DND-41 (cell line): ENCODE measurements at regions not wholly inside any gene's neighbourhood (a gene's known extent, or its start where the extent isn't known, plus 50 kb on each side); places are given as distances from the start of the nearest gene placed in this dataset.

ENCODE experiments used
- CTCF ChIP-seq: IDR thresholded peaks from 2 replicates; pipeline ENCODE4 v1.5.1; 2012; ENCODE audit warnings: borderline replicate concordance, low read length, moderate library complexity, mild to moderate bottlenecking; ENCODE audit not compliant: poor library complexity, severe bottlenecking; ENCODE audit errors: extremely low read depth
- EZH2 ChIP-seq: IDR thresholded peaks from 3 replicates; pipeline ENCODE4 v1.6.1; 2012; ENCODE audit warnings: borderline replicate concordance, low read depth, mild to moderate bottlenecking, moderate library complexity, low read length, inconsistent platforms; ENCODE audit not compliant: severe bottlenecking

- TF ChIP-seq CTCF (no peak), EZH2 (no peak)
These were observed 377.7 kb upstream of the MAF start for GRCh38 chr16:79977940-79978836.
